ENCODE measurements at regions not wholly inside any gene's neighbourhood (a gene's known extent, or its start where the extent isn't known, plus 50 kb on each side); places are given as distances from the start of the nearest gene placed in this dataset.
A peak's percentile ranks its signal among the peaks of the same experiment; 100 is the strongest.

DNA sequence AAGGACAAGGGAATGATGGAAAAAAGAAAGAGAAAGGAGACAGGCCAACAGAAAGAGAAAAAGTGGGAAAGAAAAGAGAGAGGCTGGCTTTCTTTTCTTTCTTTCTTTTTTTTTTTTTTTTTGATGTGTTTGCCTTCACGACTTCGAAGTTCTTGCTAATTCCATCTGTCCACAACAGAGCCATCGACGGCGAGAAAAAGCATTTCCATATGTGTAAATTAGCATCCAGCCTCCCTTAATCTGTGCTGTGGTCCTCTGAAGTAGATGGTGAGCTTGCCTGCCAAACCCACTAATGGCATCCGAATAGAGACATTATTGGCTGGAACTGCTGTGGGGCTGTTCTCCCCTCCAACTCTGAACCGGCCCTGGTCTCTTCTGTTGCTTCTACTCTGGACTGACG, 997.4 kb downstream of the BCL11B start:
- DNase-seq: no peak

DNA sequence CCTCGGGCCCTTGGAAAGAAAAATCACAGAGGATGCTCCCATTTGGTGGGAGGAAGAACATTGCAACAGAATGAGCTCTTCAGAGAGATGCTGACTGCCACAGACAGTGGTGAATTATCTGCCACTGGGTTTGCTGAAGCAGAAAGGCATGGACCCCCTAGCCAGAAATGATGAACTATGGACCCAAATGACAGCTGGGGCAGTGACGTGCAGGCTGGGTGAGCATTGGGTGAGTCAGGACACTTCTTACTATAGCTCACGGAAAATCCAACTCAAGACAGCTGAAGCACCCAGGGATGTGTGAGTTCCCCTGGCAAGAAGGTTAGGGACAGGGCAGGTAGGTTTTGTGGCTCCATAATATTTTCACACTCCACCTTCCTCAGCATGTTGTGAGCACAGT, 993.2 kb downstream of the BCL11B start:
- DNase-seq: no peak

- DNase-seq: no peak
Observed at GRCh38 chr14:98280436-98280835, 991.6 kb downstream of the BCL11B start.

DNA sequence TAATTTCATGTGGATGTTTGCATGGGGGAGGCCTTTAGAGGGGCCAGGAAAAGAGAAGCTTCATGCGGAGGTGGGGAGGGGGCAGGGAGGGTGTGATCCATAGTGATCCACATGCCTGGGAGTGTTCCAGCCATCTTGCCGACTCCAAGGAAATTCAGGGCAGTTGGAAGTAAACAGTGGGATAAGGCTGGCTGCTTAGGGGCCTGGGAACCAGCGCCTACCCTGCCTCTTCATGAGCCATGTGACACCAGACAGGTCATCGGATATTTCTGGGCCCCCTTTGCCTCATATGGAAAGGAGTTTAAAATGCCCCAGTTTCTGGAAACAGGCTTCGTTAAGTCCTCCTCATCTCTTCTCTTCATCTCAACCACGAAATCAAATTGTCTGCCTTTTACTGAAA, 983.2 kb downstream of the BCL11B start:
- no peak for DNase-seq

GRCh38 chr14:98290596-98290995, 981.4 kb downstream of the BCL11B start:
- peak; percentile 24 for DNase-seq

- no peak for DNase-seq
Observed at GRCh38 chr14:98292191-98292590, 979.8 kb downstream of the BCL11B start.

DNA sequence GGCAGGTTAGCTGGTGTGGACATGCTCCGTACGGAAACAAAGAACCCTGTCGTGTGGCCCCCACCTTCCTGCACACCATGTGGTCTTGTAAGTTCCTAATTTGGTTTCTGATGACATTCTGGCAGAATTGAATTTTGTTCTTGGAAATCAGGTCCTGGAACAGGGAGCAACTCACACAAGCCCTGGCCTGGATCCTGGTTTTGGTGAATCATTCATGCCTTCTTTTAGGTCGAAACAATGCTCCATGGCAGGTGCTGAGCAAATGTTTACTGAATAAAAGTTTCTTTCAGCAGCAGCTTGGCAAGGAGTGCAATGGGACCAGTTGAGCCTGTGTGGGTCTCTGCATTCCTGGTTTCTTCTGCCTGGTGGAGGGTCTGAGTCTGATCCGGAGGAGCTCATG, 978.4 kb downstream of the BCL11B start:
- DNase-seq: no peak

DNA sequence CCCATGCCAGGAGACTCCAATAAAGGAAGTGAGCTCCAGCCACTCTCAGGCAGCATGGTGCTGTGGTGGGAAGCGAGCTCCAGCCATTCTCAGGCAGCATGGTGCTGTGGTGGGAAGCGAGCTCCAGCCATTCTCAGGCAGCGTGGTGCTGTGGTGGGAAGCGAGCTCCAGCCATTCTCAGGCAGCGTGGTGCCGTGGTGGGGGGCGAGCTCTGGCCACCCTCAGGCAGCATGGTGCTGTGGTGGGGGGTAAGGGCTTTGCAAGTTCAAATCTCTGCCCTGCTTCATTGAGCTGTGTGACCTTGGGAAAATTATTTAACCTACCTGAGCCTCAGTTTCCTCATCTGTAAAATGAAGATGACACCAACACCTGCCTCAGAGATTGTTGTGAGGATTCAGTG, 975.1 kb downstream of the BCL11B start:
- DNase-seq: no peak

DNA sequence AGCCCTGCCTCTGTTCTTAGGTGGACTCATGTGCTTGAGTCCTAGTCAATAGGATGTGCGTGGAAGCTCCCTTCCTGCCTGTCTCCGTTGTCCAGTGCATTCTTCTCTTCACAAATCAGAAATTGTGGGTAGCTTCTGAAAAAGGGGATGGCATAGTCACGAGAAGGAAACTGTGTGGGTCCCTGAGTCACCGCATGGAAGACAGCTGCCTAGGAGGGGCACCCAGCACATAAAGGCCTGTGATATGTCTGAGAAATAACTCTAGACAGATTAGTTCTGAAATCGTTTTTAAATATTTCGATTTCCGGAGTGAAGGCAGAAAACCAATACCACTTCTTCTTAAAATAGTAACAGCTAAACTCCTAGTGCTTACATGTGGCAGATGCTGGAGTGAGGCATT, 974.4 kb downstream of the BCL11B start:
- no peak for DNase-seq

GRCh38 chr14:98298481-98299244, 973.3 kb downstream of the BCL11B start:
- DNase-seq: no peak

GRCh38 chr14:98301681-98302080, 970.3 kb downstream of the BCL11B start:
- DNase-seq: no peak

- DNase-seq: no peak
Observed at GRCh38 chr14:98304574-98304973, 967.4 kb downstream of the BCL11B start.

GRCh38 chr14:98309591-98309990, 962.4 kb downstream of the BCL11B start:
- DNase-seq: no peak

DNA sequence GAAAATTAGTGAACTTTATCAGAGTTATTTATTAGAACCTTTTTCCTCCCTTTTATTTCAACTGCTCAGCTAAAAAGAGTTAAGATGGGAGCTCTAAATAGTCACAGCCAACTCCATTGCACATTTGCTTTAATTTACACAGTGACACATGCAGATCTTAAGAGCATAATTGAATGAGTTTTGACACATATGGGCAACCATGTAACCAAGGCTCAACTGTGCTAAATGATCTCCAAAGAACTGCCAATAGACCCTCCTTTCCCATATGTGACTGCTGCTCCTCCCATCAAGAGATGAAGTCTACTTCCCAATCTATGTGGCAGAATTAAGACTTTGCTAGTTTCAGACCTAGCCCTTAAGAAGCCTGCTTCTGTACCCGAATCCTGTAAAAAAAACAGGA, 960.0 kb downstream of the BCL11B start:
- DNase-seq: no peak

- DNase-seq: no peak
Observed at GRCh38 chr14:98321841-98322240, 950.2 kb downstream of the BCL11B start.

DNA sequence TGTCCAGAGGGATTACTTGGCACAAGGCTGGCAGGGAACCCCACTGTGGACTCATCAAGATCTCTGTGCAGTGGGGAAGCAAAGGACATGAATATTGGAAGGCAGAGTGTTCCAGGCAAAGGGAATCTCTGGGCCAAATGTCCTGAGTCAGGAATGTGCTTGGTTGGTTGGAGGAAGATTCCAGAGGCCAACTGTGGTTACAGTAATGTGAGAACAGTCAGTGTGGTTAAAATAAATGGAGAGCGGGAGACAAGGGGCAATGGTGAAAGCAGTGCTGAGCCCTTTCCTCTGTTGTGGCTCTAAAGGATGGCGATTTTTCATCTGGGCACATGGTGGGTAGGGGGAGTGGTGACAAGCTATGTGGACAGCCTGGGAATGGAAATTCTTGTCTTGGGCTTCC, 948.2 kb downstream of the BCL11B start:
- DNase-seq: no peak

DNA sequence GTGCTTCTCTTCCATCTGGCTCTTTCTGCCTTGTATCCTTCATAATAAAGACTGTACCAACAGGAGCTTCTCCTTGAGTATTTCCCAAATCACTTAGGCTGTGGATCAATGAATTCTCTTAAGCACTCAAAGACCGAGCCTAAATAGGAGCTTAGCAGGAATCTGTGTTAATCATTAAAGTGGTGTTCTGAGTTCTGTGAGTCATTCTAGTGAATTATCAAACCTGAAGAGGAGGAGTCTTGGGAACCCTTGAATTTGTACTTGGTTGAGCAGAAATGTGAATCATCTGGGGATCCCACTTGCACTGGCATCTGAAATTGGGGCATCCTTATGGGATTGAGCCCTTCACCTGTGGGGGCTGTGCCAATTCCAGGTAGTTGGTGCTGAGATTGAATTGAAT, 946.2 kb downstream of the BCL11B start:
- DNase-seq: no peak

GRCh38 chr14:98328496-98328895, 943.5 kb downstream of the BCL11B start:
- no peak for DNase-seq

- no peak for DNase-seq
Observed at GRCh38 chr14:98334186-98334585, 937.8 kb downstream of the BCL11B start.

DNA sequence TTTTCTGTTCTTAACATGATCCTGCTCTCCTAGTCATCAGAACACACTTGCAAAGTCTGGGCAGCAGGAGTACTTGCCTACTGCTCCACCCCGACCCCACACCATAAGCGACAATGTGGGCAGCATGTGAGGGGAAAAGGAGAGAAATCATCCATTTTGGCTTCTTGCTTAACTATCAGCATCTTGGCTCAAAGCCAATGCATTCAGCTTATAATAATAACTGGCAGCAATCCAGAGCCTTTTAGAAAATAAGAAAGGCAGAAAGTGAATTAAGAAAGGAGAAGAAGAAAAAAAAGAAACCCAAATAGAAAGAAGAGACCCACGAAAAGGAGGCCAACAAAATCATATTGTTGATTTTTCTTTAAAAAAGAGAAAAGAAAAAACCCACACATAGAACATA, 930.8 kb downstream of the BCL11B start:
- no peak for DNase-seq

DNA sequence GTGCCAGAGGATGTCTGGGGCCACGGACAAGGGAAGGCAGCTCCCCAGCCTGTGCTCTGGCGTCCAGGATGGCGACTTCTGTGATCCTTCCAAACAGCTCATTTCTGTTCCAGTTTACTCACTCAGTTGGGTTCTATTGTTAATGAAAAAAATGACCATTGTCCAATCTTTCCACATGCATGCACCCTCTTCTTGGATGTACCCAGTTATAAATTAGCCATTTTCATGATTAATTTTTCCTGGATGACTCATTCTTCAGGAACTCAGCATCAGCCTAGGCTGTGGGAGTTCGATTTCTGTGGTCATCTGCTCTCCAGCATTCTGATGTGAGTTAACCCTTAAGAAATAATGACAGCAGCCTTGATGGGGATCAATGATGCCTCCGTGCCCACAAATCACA, 926.8 kb downstream of the BCL11B start:
- DNase-seq: no peak

DNA sequence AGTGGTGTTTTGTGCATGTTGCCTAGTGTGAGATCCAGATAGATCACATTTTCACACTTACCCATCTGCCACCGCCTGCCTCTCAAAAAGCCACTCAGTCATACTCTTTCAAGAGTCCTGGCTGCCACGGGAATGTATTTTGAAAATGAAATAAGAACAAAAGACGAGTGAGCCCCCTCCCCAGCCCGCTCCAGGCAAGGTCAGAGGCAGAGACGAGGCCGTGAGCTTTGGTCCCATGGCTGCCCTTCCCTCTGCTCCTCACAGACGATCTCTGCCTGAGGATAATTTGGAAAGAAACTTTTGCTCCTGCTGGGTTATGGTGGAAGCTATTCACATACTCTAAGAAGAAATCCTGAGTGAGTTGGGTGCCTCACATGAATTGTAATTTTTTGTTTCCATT, 924.3 kb downstream of the BCL11B start:
- DNase-seq: no peak

GRCh38 chr14:98348505-98348904, 923.5 kb downstream of the BCL11B start:
- no peak for DNase-seq

DNA sequence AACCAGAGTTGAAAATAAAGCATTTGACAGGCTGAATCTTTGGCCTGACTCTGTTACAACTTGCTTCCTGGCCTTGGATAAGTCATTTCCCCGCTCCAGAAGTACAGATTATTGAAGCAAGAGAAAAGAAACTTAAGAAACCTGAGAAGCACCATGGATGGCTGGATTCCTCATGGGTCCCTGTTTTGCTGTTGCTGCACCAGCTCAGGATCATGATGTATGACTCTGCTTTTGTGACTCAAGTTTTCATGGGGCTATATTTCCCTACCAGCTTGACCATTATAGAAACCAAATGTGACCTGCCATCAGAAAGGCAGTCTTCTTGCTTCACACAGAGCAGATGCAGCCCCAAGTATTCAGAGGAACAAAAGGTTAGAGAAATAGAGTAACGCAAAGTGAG, 921.8 kb downstream of the BCL11B start:
- no peak for DNase-seq

GRCh38 chr14:98364961-98365360, 907.0 kb downstream of the BCL11B start:
- DNase-seq: no peak
